Activated CD8-positive, alpha-beta memory T cell treated with anti-CD3 and anti-CD28 coated beads, Interleukin-2, amount 10 ng/mL, durations not matched to agents 7 days and 5 days (primary cell): ENCODE measurements at regions not wholly inside any gene's neighbourhood (a gene's known extent, or its start where the extent isn't known, plus 50 kb on each side); places are given as distances from the start of the nearest gene placed in this dataset.

Experiments
- ATAC-seq: fragments of 150-1000 bp; cut with Tn5 transposase; one replicate; pipeline ENCODE4 v1.10.0; 2021; ENCODE audit warnings: moderate library complexity
- CTCF ChIA-PET: fragments of 350-600 bp; sonication (Branson Sonifier 250); formaldehyde crosslinking; loops from one replicate; lab custom pipeline; 2021; ENCODE audit warnings: antibody characterized with exemption; lab: Charles Lee
- DNase-seq: peaks from one replicate; pipeline ENCODE4 v3.0.0-alpha.2; 2020
- H3K27ac Mint-ChIP-seq: one replicate; pipeline ENCODE4 v1.8.0; 2021; ENCODE audit warnings: mild to moderate bottlenecking, mixed read lengths
- H3K27me3 Mint-ChIP-seq: one replicate; pipeline ENCODE4 v1.8.0; 2021; ENCODE audit warnings: mixed read lengths
- H3K36me3 Mint-ChIP-seq: one replicate; pipeline ENCODE4 v1.8.0; 2021; ENCODE audit warnings: mild to moderate bottlenecking, mixed read lengths
- H3K4me1 Mint-ChIP-seq: one replicate; pipeline ENCODE4 v1.8.0; 2021; ENCODE audit warnings: mixed read lengths
- H3K4me3 Mint-ChIP-seq: one replicate; pipeline ENCODE4 v1.8.0; 2021; ENCODE audit warnings: mild to moderate bottlenecking, moderate library complexity, mixed read lengths
- H3K9me3 Mint-ChIP-seq: one replicate; pipeline ENCODE4 v1.8.0; 2022; ENCODE audit warnings: low read depth, mixed read lengths

DNA sequence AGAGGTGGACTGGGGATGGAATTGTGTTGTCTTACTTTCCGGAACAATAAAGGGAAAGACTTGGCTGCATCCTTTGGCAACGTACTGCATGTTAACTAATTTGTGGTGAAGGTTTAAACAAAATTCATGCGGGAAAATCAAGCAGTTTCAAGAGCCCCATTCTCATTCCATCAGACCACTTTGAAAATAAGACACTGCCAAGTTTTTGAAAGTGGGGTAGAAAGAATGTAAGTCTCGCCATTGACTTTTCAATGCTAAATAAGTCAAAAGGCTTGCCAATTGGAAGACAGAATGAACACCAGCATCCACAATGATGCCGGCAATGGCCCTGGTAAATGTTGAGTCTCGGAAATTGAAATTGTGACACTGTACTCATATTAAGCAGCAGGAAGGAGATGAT is 322.0 kb downstream of the RND3 start:
- Mint-ChIP-seq H3K9me3 (peaks cover 6% of the 10 kb centered on the region), H3K27me3 (no peaks in the 10 kb centered on the region), H3K4me3 (no peak overlapping the region), H3K27ac (no peak overlapping the region), H3K36me3 (no peaks in the 10 kb centered on the region), H3K4me1 (peaks cover 5% of the 10 kb centered on the region)
- DNase-seq (no peak), ATAC-seq (no peak)
- CTCF ChIA-PET: no interaction called here

DNA sequence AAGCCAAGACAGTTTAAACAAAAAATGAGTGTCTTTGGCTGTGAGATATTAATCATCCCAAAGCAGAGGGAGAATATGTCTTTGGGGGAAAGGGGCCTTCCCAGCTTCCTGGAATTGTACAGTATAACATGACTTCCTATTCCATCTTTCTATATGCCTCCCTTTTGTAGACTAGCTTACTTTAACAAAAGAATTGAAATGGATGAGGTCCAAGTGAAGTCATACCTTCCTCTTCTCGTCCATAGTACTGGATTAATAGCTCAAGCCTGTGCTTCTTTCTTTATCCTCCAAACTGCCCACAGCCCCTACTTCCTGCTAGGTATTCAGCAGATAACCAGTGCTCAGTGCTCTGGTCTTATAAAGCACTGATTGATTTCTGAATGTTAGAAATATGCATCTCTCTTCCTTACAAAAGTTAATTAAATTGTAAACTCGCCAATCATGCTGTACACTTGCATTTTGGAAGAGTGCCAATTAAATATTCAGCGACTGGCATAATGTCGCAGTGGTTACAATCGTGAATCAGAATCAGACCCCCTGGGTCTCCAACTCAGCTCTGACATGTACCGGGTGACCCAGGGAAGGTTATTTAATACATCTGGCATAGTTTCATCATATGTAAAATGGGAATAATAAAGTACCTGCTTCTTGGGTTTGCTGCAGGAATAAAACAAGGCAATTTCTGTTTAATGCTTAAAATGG is 325.1 kb downstream of the RND3 start:
- Mint-ChIP-seq H3K36me3 (no peaks in the 10 kb centered on the region), H3K4me1 (no peaks in the 10 kb centered on the region), H3K27me3 (no peaks in the 10 kb centered on the region), H3K4me3 (no peak overlapping the region), H3K9me3 (no peaks in the 10 kb centered on the region), H3K27ac (no peak overlapping the region)
- DNase-seq (no peak), ATAC-seq (no peak)
- CTCF ChIA-PET: no interaction called here

DNA sequence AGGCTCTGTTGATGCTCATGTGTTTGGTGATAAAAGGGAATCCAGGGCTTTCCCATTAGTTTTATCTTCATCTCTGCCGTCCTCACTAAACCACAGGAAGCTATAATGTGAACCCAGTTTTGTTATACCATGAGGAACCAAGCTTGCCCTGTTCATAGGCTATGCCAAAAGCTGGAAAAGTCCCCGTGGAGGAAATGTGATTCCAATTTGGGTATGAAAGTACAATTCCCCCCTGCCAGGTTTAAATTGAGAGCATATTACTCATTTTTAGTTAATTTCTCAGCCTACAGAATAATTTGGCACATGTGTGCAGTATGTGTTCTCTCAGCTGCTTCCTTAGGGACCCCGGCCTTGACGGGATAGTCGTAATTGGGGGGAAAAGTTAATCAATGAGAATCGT is 327.4 kb downstream of the RND3 start:
- CTCF ChIA-PET: no interaction called here

DNA sequence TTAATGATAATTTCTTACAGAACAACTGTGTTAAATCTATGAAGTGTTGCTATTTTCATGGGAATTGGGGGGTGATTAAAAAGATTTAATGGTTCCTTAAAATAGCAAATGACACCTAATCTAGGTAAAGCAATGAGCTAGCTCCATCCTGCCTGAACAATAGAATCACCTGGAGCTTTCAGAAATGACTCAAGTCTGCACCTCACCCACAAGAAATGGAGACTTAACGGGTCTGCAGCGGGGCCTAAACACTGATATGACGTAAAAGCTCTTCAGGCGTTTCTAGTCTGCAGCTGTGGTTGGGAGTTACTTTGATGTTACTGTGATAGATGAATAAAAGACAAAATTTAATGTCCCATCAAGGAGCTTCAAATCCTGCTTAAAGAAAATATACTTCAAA is 328.2 kb downstream of the RND3 start:
- Mint-ChIP-seq H3K27ac (no peak overlapping the region), H3K36me3 (no peaks in the 10 kb centered on the region), H3K4me3 (no peak overlapping the region), H3K9me3 (no peaks in the 10 kb centered on the region), H3K4me1 (no peaks in the 10 kb centered on the region), H3K27me3 (no peaks in the 10 kb centered on the region)
- ATAC-seq: no peak
- CTCF ChIA-PET: no interaction called here
- no peak for DNase-seq

More for the DNA sequence above, 327.4 kb downstream of the RND3 start:
- Mint-ChIP-seq H3K36me3 (no peaks in the 10 kb centered on the region), H3K27ac (no peak overlapping the region), H3K4me3 (no peak overlapping the region), H3K27me3 (no peaks in the 10 kb centered on the region), H3K4me1 (no peaks in the 10 kb centered on the region), H3K9me3 (no peaks in the 10 kb centered on the region)
- ATAC-seq (no peak), DNase-seq (no peak)

DNA sequence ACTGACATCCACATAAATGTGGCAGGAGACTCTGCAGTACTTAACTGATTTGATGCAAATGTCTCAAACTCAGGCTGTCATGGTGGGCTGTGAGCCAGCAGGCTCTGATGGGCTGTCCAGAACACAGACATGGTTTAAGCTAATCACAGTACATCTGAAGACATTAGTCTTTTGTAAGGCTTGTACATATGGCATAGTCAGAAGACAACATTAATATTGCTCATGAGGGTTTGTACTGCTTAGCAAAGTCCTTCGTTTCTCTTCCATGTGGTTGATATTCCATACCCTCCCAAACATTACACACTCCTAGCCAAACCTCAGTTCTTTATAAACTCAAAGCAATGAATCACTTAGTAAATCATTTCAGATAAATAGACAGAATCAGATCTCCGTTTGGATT is 330.6 kb downstream of the RND3 start:
- Mint-ChIP-seq H3K9me3 (no peaks in the 10 kb centered on the region), H3K27me3 (no peaks in the 10 kb centered on the region), H3K27ac (no peak overlapping the region), H3K4me1 (no peaks in the 10 kb centered on the region), H3K4me3 (no peak overlapping the region), H3K36me3 (no peaks in the 10 kb centered on the region)
- CTCF ChIA-PET: no interaction called here
- DNase-seq (no peak), ATAC-seq (no peak)

DNA sequence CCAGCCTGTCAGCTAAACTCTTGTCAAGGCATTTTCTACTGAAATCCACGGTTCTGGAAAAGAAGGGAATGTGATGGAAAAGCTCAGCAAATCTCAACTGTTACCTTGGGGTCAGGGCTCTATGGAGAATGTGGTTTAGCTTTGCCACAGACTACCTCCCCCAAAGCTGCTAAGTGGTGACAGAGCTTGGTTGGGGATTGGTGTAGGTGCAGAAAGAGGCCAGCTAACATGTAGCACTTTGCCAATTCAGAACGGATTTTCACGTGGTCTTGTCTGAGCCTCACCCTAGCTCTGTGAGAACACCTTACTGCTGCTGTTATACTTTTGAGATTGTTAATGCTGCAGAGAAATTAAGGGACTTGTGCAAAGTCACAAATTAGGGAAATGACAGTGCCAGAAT is 331.1 kb downstream of the RND3 start:
- no peaks in the 10 kb centered on the region for H3K9me3 Mint-ChIP-seq
- ATAC-seq (no peak), DNase-seq (no peak)
- H3K27me3 Mint-ChIP-seq: no peaks in the 10 kb centered on the region
- no peaks in the 10 kb centered on the region for H3K4me1 Mint-ChIP-seq
- no peak overlapping the region for H3K4me3 Mint-ChIP-seq
- no peak overlapping the region for H3K27ac Mint-ChIP-seq
- CTCF ChIA-PET: no interaction called here
- no peaks in the 10 kb centered on the region for H3K36me3 Mint-ChIP-seq

DNA sequence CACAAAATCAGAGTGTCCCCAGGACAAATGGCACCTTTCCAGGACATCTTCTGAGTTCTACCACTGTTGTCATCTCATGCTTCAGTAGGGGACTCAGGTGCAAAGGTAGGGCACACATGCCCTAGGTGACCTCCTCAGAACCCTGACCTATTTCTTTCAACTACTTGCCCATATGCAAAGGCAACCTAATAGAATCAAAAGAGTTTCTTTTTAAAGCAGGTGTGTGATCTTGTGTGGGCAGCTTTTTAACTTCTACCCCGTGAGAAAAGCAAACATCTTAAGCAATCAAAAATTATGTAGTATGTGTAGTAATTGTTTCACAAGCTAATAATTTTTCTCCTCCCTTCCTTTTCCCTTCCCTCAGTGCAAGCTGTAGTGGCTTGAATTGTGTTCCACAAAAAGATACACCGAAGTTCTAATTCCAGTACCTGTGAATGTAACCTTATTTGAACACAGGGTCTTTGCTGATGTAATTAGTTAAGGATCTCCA is 333.1 kb downstream of the RND3 start:
- ATAC-seq: no peak
- H3K4me3 Mint-ChIP-seq: no peak overlapping the region
- CTCF ChIA-PET: no interaction called here

DNA sequence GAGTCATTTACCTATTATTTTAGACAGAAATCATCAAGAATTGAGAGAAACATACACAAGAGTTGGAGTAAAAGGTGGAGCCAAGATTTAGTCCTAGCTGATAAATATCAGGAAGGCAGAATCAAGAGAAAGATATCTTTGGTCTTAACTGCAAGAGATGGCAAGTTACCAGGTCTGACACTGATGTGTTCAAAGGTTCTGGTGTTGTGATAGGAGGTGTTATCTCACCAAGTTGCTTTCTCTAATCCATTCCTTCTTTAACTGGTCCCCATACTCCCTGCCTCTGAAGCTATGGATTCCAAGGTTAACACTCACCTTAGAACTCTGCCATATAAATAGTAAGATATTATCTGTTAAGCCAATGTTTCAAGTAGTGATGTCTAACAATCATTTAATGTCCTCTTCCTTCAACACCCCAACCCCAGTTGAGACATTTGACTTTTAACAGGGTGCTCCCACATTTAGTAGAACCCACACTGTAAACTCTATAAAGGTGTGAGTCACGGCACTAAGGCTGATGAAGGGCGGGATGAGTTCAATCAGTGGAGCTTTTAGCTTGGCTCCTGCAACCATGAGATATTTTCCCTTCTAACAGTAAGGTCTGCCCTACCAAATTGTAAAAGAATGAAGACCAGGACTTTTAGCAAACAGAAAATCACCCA is 333.7 kb downstream of the RND3 start:
- CTCF ChIA-PET: no interaction called here
- no peaks in the 10 kb centered on the region for H3K36me3 Mint-ChIP-seq
- ATAC-seq (no peak), DNase-seq (no peak)
- H3K4me1 Mint-ChIP-seq: no peaks in the 10 kb centered on the region
- H3K27me3 Mint-ChIP-seq: no peaks in the 10 kb centered on the region
- no peak overlapping the region for H3K4me3 Mint-ChIP-seq
- no peak overlapping the region for H3K27ac Mint-ChIP-seq
- peaks cover under 1% of the 10 kb centered on the region for H3K9me3 Mint-ChIP-seq

More for the DNA sequence above, 333.1 kb downstream of the RND3 start:
- Mint-ChIP-seq H3K4me1 (no peaks in the 10 kb centered on the region), H3K36me3 (no peaks in the 10 kb centered on the region), H3K27me3 (no peaks in the 10 kb centered on the region), H3K27ac (no peak overlapping the region), H3K9me3 (no peaks in the 10 kb centered on the region)
- no peak for DNase-seq

DNA sequence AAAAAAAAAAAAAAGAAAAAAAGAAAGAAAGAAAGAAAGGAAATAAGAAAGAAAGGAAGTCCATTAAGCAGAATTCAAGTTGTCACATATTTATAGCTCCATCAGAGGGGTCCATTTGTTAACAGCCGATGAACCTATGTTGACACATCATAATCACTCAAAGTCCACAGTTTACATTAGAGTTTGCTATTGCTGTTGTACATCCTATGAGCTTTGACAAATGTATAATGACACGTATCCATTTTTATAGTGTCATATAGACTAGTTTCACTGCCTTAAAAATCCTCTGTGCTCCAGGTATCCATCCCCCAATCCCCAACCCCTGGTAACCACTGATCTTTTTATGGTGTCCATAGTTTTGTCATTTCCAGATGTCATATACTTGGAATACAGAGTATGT is 335.2 kb downstream of the RND3 start:
- Mint-ChIP-seq H3K4me3 (no peak overlapping the region), H3K9me3 (peaks cover 5% of the 10 kb centered on the region), H3K4me1 (no peaks in the 10 kb centered on the region), H3K36me3 (no peaks in the 10 kb centered on the region), H3K27ac (no peak overlapping the region), H3K27me3 (no peaks in the 10 kb centered on the region)
- DNase-seq: no peak
- CTCF ChIA-PET: no interaction called here
- no peak for ATAC-seq

DNA sequence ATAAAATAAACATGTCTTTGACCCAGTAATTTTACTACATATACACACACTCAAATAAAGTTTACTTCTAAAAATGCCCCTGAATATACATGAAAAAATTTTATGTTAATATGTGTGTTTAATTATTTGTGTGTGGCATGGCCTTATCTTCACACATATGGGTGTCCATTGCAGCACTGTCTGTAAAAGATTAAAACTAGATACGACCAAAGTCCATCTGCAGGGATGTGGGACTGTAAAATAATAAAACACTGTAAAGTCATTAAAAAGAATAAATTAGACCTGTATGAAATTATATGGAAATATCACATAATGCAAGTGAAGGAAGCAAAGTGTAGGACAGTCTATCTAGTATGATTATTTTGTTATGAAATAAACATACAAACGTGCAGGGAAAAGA is 337.3 kb downstream of the RND3 start:
- DNase-seq (no peak), ATAC-seq (no peak)
- CTCF ChIA-PET: no interaction called here
- Mint-ChIP-seq H3K27ac (no peak overlapping the region), H3K36me3 (no peaks in the 10 kb centered on the region), H3K4me3 (no peak overlapping the region), H3K27me3 (no peaks in the 10 kb centered on the region), H3K9me3 (peaks cover 12% of the 10 kb centered on the region), H3K4me1 (no peaks in the 10 kb centered on the region)

DNA sequence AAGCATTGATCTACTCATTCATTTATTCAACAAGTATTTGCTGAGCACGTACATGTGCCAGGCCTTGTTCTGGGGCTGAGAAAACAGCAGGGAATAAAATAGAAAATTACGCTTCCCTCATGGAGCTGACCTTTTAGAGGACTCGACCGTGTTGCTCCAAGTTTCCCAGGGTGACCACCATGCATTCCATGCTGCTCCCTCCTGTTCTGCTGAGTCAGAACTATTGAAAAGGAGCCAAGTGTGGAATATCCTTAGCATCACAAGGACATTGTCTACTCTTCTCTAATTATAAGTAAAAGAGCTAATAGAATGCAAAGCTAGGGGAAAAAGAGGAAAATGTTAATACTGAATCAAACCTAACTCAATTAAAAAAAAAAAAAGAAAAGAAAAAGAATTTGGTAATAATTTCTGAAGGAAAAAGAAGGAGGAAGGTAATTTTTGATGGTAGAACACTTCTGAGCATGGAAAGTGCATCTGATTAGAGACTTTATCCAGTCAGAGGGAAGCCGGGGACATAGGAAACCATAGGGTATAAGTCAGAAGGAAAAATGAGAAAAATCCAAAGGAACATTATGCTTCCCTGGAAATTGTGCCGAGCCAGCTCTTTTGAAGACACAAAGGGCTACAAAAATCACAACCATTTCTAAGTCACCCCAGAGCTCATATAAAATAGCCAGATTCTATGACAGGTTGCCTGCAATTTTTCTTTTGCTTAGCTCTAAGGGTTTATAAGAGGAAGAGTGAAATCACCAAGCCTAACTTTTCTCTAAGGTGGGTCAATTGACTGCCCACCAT is 339.4 kb downstream of the RND3 start:
- no peaks in the 10 kb centered on the region for H3K4me1 Mint-ChIP-seq
- H3K4me3 Mint-ChIP-seq: no peak overlapping the region
- no peaks in the 10 kb centered on the region for H3K27me3 Mint-ChIP-seq
- H3K9me3 Mint-ChIP-seq: peaks cover 12% of the 10 kb centered on the region
- H3K36me3 Mint-ChIP-seq: no peaks in the 10 kb centered on the region
- DNase-seq (no peak), ATAC-seq (no peak)
- CTCF ChIA-PET: no interaction called here
- no peak overlapping the region for H3K27ac Mint-ChIP-seq

DNA sequence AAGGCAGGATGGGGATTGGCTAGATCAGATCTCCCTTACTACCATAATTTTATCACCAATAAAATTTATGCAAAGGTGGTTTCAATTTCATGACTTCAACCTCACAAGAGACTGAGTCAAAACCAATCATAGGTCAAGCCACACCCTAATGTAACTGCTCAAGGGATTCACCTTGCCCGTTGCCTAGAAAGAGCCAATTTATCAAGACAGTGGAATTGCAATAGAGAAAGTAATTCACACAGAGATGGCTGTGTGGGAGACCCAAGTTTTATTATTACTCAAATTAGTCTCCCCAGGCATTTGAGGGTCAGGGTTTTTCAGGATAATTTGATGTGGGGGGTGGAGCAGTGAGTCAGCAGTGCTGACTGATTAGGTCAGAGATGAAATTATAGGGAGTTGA is 340.6 kb downstream of the RND3 start:
- DNase-seq: no peak
- no peaks in the 10 kb centered on the region for H3K36me3 Mint-ChIP-seq
- ATAC-seq: no peak

DNA sequence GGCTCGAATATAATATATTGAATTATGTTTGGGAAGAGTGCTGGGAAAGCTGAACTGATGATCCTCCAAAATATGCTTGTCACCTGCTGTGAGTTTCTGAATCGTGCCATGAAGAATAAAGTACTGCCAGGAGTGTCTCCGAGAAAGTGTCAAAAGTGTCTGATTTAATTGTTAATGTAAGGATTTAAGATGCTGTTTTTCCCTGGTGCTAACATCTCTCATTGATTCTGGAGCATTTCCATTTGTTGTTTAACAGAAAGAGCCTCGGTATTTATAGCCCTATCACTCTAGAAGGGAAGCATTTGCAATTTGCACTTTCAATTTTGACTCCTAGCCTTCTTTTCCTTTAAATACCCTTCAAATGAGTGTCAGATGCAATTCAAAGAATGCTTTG is 342.2 kb downstream of the RND3 start:
- no peak overlapping the region for H3K27ac Mint-ChIP-seq
- H3K36me3 Mint-ChIP-seq: no peaks in the 10 kb centered on the region
- no peak for DNase-seq
- no peaks in the 10 kb centered on the region for H3K4me1 Mint-ChIP-seq
- H3K27me3 Mint-ChIP-seq: no peaks in the 10 kb centered on the region
- H3K4me3 Mint-ChIP-seq: no peak overlapping the region
- H3K9me3 Mint-ChIP-seq: peaks cover 12% of the 10 kb centered on the region
- CTCF ChIA-PET: no interaction called here
- no peak for ATAC-seq

More for the DNA sequence above, 340.6 kb downstream of the RND3 start:
- Mint-ChIP-seq H3K27ac (no peak overlapping the region), H3K4me3 (no peak overlapping the region), H3K27me3 (no peaks in the 10 kb centered on the region), H3K4me1 (no peaks in the 10 kb centered on the region), H3K9me3 (peaks cover 12% of the 10 kb centered on the region)
- CTCF ChIA-PET: no interaction called here
